LoVo (cell line): ENCODE measurements at regions not wholly inside any gene's neighbourhood (a gene's known extent, or its start where the extent isn't known, plus 50 kb on each side); places are given as distances from the start of the nearest gene placed in this dataset.

ENCODE experiments used
- DNase-seq: peaks from one replicate; pipeline ENCODE4 v3.0.0-alpha.2; 2016; ENCODE audit warnings: low spot score

GRCh38 chr6:156352861-156353260, 424.3 kb upstream of the ARID1B start:
- no peak for DNase-seq

- no peak for DNase-seq
These were observed 425.7 kb upstream of the ARID1B start for GRCh38 chr6:156351346-156351966.

GRCh38 chr6:156350337-156350736, 426.8 kb upstream of the ARID1B start:
- no peak for DNase-seq

- no peak for DNase-seq
These were observed 428.3 kb upstream of the ARID1B start for GRCh38 chr6:156348849-156349248.

- DNase-seq, result no peak
These were observed 428.8 kb upstream of the ARID1B start for GRCh38 chr6:156348424-156348823.

GRCh38 chr6:156347656-156348055, 429.5 kb upstream of the ARID1B start:
- DNase-seq, result no peak

- no peak for DNase-seq
These were observed 429.9 kb upstream of the ARID1B start for GRCh38 chr6:156347246-156347645.

GRCh38 chr6:156345700-156346099, 431.5 kb upstream of the ARID1B start:
- no peak for DNase-seq

- no peak for DNase-seq
These were observed 432.7 kb upstream of the ARID1B start for GRCh38 chr6:156344491-156344890.

- no peak for DNase-seq
These were observed 439.4 kb upstream of the ARID1B start for GRCh38 chr6:156337801-156338200.

- DNase-seq, result no peak
These were observed 440.4 kb upstream of the ARID1B start for GRCh38 chr6:156336733-156337132.

GRCh38 chr6:156336089-156336488, 441.1 kb upstream of the ARID1B start:
- no peak for DNase-seq

GRCh38 chr6:156334966-156335365, 442.2 kb upstream of the ARID1B start:
- DNase-seq, result no peak

GRCh38 chr6:156319707-156320106, 457.5 kb upstream of the ARID1B start:
- no peak for DNase-seq

- no peak for DNase-seq
These were observed 460.5 kb upstream of the ARID1B start for GRCh38 chr6:156316583-156317125.

GRCh38 chr6:156315146-156315545, 462.0 kb upstream of the ARID1B start:
- no peak for DNase-seq

- DNase-seq, result no peak
These were observed 464.1 kb upstream of the ARID1B start for GRCh38 chr6:156313037-156313436.

- no peak for DNase-seq
These were observed 465.9 kb upstream of the ARID1B start for GRCh38 chr6:156311291-156311690.

- DNase-seq, result no peak
These were observed 466.5 kb upstream of the ARID1B start for GRCh38 chr6:156310701-156311100.

- no peak for DNase-seq
These were observed 468.2 kb upstream of the ARID1B start for GRCh38 chr6:156309017-156309416.

GRCh38 chr6:156308604-156309003, 468.6 kb upstream of the ARID1B start:
- DNase-seq, result no peak

GRCh38 chr6:156306531-156306930, 470.6 kb upstream of the ARID1B start:
- no peak for DNase-seq

GRCh38 chr6:156283091-156283490, 494.1 kb upstream of the ARID1B start:
- DNase-seq, result no peak

- DNase-seq, result no peak
These were observed 495.1 kb upstream of the ARID1B start for GRCh38 chr6:156282087-156282486.
